ENCODE measurements at regions not wholly inside any gene's neighbourhood (a gene's known extent, or its start where the extent isn't known, plus 50 kb on each side); places are given as distances from the start of the nearest gene placed in this dataset.

- no peak for DNase-seq (ENCODE audit: low spot score, unreplicated experiment)
- Mint-ChIP-seq H3K9me3 (ENCODE audit: low read depth) (peaks cover 12% of the 10 kb centered on the region), H3K27me3 (no peaks in the 10 kb centered on the region), H3K36me3 (ENCODE audit: insufficient read depth) (no peaks in the 10 kb centered on the region), H3K4me1 (ENCODE audit: low read depth) (no peaks in the 10 kb centered on the region), H3K27ac (no peak overlapping the region), H3K4me3 (ENCODE audit: low read depth) (no peak overlapping the region)
- TF ChIP-seq CTCF (IDR thresholded peaks at IDR 0.05; ENCODE audit: unreplicated experiment), result no peak
Observed at GRCh38 chr14:42884100-42884499, 1277.4 kb downstream of the LRFN5 start.

- no peaks in the 10 kb centered on the region for H3K4me1 Mint-ChIP-seq (ENCODE audit: low read depth)
- H3K9me3 Mint-ChIP-seq (ENCODE audit: low read depth), result no peaks in the 10 kb centered on the region
- no peak for TF ChIP-seq CTCF (IDR thresholded peaks at IDR 0.05; ENCODE audit: unreplicated experiment)
- no peaks in the 10 kb centered on the region for H3K36me3 Mint-ChIP-seq (ENCODE audit: insufficient read depth)
- no peak overlapping the region for H3K4me3 Mint-ChIP-seq (ENCODE audit: low read depth)
- no peak for DNase-seq (ENCODE audit: low spot score, unreplicated experiment)
- no peak overlapping the region for H3K27ac Mint-ChIP-seq
- no peaks in the 10 kb centered on the region for H3K27me3 Mint-ChIP-seq
Observed at GRCh38 chr14:42877716-42878115, 1271.0 kb downstream of the LRFN5 start.

- Mint-ChIP-seq H3K27me3 (no peaks in the 10 kb centered on the region), H3K9me3 (ENCODE audit: low read depth) (no peaks in the 10 kb centered on the region), H3K4me3 (ENCODE audit: low read depth) (no peak overlapping the region), H3K4me1 (ENCODE audit: low read depth) (no peaks in the 10 kb centered on the region), H3K36me3 (ENCODE audit: insufficient read depth) (no peaks in the 10 kb centered on the region), H3K27ac (no peak overlapping the region)
- no peak for TF ChIP-seq CTCF (IDR thresholded peaks at IDR 0.05; ENCODE audit: unreplicated experiment)
- DNase-seq (ENCODE audit: low spot score, unreplicated experiment), result no peak
Observed at GRCh38 chr14:42872786-42873185, 1266.1 kb downstream of the LRFN5 start.

- Mint-ChIP-seq H3K36me3 (ENCODE audit: insufficient read depth) (no peaks in the 10 kb centered on the region), H3K4me3 (ENCODE audit: low read depth) (no peak overlapping the region), H3K4me1 (ENCODE audit: low read depth) (no peaks in the 10 kb centered on the region), H3K27ac (no peak overlapping the region), H3K27me3 (no peaks in the 10 kb centered on the region), H3K9me3 (ENCODE audit: low read depth) (no peaks in the 10 kb centered on the region)
- DNase-seq (ENCODE audit: low spot score, unreplicated experiment), result no peak
- no peak for TF ChIP-seq CTCF (IDR thresholded peaks at IDR 0.05; ENCODE audit: unreplicated experiment)
Observed at GRCh38 chr14:42869681-42870080, 1263.0 kb downstream of the LRFN5 start.

GRCh38 chr14:42862114-42862513 is 1255.4 kb downstream of the LRFN5 start:
- no peak overlapping the region for H3K27ac Mint-ChIP-seq
- peaks cover 3% of the 10 kb centered on the region for H3K4me1 Mint-ChIP-seq (ENCODE audit: low read depth)
- no peak overlapping the region for H3K4me3 Mint-ChIP-seq (ENCODE audit: low read depth)
- no peak for DNase-seq (ENCODE audit: low spot score, unreplicated experiment)
- H3K36me3 Mint-ChIP-seq (ENCODE audit: insufficient read depth), result no peaks in the 10 kb centered on the region
- TF ChIP-seq CTCF (IDR thresholded peaks at IDR 0.05; ENCODE audit: unreplicated experiment), result no peak
- H3K27me3 Mint-ChIP-seq, result no peaks in the 10 kb centered on the region
- H3K9me3 Mint-ChIP-seq (ENCODE audit: low read depth), result no peaks in the 10 kb centered on the region
